HG03108 (cell line): ENCODE measurements at regions not wholly inside any gene's neighbourhood (a gene's known extent, or its start where the extent isn't known, plus 50 kb on each side); places are given as distances from the start of the nearest gene placed in this dataset.
"Not testable (repeated sequence)": the region's sequence is repeated elsewhere in the genome, so short reads cannot be mapped to it uniquely, and the experiment has no call there.

Source experiments
- ATAC-seq: cut with Tn5 transposase; IDR thresholded peaks from one replicate; pipeline ENCODE4 v1.9.1; 2021; ENCODE audit warnings: moderate library complexity; ENCODE audit not compliant: unreplicated experiment

- no peak for ATAC-seq
Measured at GRCh38 chr2:160721089-160722040, 227.8 kb upstream of the RBMS1 start.

DNA sequence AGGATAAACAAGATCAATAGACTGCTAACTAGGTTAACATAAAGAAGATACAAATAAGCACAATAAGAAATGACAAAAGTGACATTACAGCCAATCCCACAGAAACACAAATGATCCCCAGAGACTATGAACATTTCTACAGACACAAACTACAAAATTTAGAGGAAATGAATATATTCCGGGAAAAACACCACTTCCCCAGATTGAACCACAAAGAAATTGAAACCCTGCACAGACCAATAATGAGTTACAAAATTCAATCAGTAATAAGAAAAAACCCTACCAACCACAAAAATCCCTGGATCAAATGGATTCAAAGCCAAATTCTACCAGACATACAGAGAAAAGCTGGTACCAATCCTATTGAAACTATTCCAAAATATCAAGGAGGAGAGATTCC, 232.4 kb upstream of the RBMS1 start:
- no peak for ATAC-seq

DNA sequence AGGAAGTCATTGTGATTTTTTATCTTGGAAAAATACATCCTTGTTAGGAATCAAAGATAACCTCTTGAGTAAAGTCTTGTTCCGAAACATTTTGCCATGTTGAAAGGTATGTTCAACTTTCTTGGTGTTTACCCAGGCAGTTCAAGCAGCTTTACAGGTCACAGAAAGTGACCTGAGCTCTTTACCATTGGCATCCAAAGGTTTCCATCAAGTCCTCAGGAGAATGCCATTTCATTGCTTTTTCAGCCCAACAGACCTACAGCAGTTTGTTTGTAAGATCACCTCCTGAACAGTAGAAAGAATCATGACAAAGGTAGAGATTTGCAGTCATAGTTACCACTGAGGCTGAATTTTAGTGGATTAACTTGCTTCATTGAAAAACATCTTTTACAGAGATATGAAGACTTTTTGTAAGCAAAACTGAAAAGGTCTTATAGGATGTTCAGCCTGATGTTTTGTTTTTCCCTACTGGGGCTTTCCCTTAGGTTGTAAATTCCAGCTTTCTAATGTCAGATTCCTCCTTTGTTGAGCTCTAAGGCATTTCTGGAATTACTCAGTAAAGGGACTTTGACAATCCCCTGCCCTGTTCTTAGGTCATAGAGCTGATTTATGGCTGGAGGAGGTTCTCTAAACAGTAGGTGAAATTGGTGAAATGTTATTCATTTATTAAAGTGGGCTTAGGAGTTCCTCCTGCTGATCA, 236.8 kb upstream of the RBMS1 start:
- ATAC-seq: no peak

DNA sequence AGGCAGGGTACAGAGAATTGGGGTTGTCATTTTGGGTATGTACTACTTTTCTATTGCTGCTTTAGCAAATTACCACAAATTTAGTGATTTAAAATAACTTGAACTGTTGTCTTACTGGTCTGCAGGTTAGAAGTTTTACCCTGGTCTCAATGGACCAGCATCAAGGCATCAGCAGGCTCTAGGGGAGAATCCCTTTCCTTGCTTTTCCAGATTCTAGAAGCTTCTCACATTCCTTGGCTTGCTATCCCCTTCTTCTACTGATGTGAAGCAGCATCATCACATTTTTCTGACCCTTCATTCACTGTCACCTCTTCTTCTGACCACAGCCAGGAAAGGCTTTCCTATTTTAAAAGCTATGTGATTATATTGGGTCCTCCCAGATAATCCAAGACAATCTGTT, 237.8 kb upstream of the RBMS1 start:
- no peak for ATAC-seq

DNA sequence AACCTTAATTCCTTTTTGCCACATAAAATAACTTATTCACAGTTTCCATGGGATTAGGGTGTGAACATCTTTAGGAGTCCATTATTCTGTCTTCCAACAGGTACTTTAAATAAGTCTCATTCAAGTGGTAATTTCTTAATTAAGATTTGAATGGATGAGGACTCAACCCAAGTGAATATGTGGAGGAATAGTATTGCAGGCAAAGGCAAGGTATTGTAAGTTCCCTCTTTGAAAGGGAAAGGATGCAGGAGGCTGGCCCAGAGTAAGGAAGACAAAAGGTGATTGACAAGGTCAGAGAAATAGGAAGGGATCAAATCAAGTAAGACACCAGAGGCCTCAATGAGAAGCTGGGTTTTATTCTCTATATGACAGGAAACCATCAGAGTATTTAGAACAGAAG, 238.2 kb upstream of the RBMS1 start:
- no peak for ATAC-seq

DNA sequence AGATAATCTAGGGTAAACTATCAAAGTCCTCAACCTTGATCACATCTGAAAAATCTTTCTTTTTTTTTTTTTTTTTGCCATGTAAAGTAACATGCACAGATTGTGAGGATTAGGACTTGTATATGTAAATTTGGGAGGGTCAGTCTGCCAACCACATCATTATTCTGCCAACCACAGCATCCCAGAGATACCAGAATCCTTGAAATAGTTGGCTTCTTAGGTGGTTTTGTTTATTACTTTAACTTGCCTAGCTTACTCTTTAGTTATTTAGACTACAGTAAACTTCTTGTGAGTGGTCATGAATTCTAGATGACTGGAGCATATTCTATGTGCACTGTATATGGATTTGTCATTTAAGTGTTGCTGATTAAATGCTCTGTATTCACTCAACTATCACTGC, 242.1 kb upstream of the RBMS1 start:
- no peak for ATAC-seq

- no peak for ATAC-seq
Measured at GRCh38 chr2:160736148-160737028, 242.8 kb upstream of the RBMS1 start.

- no peak for ATAC-seq
Measured at GRCh38 chr2:160737247-160737646, 243.6 kb upstream of the RBMS1 start.

- ATAC-seq: no peak
Measured at GRCh38 chr2:160741271-160741670, 247.7 kb upstream of the RBMS1 start.

- no peak for ATAC-seq
Measured at GRCh38 chr2:160741815-160742214, 248.2 kb upstream of the RBMS1 start.

DNA sequence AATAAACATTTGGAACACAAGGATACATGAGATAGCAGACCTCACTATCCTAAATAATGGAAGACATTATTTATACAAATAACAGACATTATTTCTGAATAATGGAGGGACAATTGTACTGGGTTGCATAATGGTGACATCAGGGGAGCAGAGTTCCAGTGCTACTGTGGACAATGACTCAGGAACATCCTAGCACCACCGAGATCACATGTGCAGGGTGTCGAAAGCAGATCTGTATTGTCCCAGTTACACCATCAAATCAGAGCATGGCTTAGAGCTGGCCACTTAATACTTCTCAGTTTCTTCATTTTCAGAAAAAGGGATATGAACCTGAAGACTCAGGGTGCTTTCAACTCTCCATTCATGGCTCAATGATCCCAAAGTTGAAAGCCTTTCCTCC, 249.1 kb upstream of the RBMS1 start:
- no peak for ATAC-seq

GRCh38 chr2:160747501-160748170, 254.0 kb upstream of the RBMS1 start:
- no peak for ATAC-seq

DNA sequence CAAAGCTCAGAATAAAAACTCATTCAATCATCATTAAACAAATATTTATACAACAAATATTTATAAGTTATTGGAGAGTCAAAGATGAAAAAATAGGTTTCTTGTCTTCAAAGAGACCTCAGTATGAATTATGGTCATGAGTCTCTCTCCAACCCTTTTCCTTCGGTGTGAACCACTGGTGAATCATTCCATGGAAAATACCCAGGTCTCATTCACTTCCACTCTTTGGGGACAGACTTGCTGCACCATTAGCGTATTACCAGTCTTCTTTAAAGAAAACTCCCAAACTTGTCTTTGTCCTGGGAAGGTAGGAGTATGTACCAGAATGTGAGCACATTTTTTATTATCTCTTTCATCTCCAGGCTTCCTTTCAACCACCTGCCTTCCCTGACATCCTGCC, 257.4 kb upstream of the RBMS1 start:
- ATAC-seq: no peak

GRCh38 chr2:160752475-160753330, 259.1 kb upstream of the RBMS1 start:
- ATAC-seq: no peak

- ATAC-seq: no peak
Measured at GRCh38 chr2:160753331-160753654, 259.7 kb upstream of the RBMS1 start.

GRCh38 chr2:160753960-160754359, 260.4 kb upstream of the RBMS1 start:
- no peak for ATAC-seq

- ATAC-seq: no peak
Measured at GRCh38 chr2:160756481-160756880, 262.9 kb upstream of the RBMS1 start.

DNA sequence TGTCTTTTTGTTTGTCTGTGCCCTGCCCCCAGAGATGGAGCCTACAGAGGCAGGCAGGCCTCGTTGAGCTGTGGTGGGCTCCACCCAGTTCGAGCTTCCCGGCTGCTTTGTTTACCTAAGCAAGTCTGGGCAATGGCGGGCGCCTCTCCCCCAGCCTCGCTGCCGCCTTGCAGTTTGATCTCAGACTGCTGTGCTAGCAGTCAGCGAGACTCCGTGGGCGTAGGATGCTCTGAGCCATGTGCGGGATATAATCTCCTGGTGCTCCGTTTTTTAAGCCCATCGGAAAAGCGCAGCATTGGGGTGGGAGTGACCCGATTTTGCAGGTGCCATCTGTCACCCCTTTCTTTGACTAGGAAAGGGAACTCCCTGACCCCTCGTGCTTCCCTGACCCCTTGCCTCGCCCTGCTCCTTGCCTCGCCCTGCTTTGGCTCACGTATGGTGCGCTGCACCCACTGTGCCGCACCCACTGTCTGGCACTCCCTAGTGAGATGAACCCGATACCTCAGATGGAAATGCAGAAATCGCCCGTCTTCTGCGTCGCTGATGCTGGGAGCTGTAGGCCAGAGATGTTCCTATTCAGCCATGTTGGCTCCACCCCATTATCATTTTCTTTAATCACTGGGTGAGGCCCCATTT, 269.0 kb upstream of the RBMS1 start:
- ATAC-seq: not testable (repeated sequence)

DNA sequence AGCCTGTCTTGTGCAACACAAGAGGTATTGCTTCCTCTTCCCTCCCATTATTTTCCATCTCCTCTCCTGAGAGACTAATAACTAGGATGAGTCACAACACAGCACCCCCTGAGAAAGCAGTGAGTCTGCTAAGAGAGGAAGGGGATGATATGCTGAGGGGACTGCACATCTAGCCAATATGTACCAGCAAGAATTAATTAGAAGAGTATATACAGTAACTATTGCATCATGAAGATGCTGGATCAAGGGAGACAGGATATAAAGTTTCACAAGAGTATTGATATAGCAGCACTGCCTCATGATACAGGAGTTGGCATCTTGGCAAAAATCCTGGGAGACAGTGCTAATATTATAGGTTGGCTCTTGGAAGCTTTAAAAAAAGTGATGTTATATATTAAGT, 289.9 kb upstream of the RBMS1 start:
- ATAC-seq: no peak
